MM.1S (cell line): ENCODE measurements at regions not wholly inside any gene's neighbourhood (a gene's known extent, or its start where the extent isn't known, plus 50 kb on each side); places are given as distances from the start of the nearest gene placed in this dataset.

ENCODE experiments used
- DNase-seq: peaks from one replicate; pipeline ENCODE4 v3.0.0-alpha.2; 2015
- H2AFZ ChIP-seq: fragments of 300-600 bp; sonication (generic); 2 replicates; pipeline ENCODE4 v1.6.0; 2016; ENCODE audit warnings: antibody characterized with exemption, low read length
- H3F3A ChIP-seq: fragments of 300-600 bp; sonication (generic); 2 replicates; pipeline ENCODE4 v1.6.1; 2016; ENCODE audit warnings: mild to moderate bottlenecking, antibody characterized with exemption, low read length, moderate library complexity, mixed read lengths; ENCODE audit not compliant: insufficient read depth
- H3K27ac ChIP-seq: fragments of 300-600 bp; sonication (generic); 2 replicates; pipeline ENCODE4 v1.5.1; 2016; ENCODE audit warnings: mild to moderate bottlenecking, low read length
- H3K27me3 ChIP-seq: fragments of 300-600 bp; sonication (generic); replicated peaks from 2 replicates; pipeline ENCODE4 v1.6.0; 2016; ENCODE audit warnings: low read length; ENCODE audit not compliant: insufficient read depth
- H3K36me3 ChIP-seq: fragments of 300-600 bp; sonication (generic); replicated peaks from 2 replicates; pipeline ENCODE4 v1.6.1; 2016; ENCODE audit warnings: mild to moderate bottlenecking, low read length, mixed read lengths; ENCODE audit not compliant: insufficient read depth
- H3K4me1 ChIP-seq: fragments of 300-600 bp; sonication (generic); 2 replicates; pipeline ENCODE4 v1.6.1; 2016; ENCODE audit warnings: low read length, mixed read lengths
- H3K4me2 ChIP-seq: fragments of 300-600 bp; sonication (generic); 2 replicates; pipeline ENCODE4 v1.6.0; 2016; ENCODE audit warnings: low read depth, low read length
- H3K4me3 ChIP-seq: fragments of 300-600 bp; sonication (generic); 2 replicates; pipeline ENCODE4 v1.5.1; 2016; ENCODE audit warnings: low read length, mixed read lengths
- H3K79me2 ChIP-seq: fragments of 300-600 bp; sonication (generic); 2 replicates; pipeline ENCODE4 v1.6.1; 2016; ENCODE audit warnings: mixed run types, low read length, mixed read lengths
- H3K9ac ChIP-seq: fragments of 300-600 bp; sonication (generic); 2 replicates; pipeline ENCODE4 v1.6.1; 2016; ENCODE audit warnings: low read length, mixed read lengths
- H3K9me2 ChIP-seq: fragments of 300-600 bp; sonication (generic); replicated peaks from 2 replicates; pipeline ENCODE4 v1.6.1; 2016; ENCODE audit warnings: mild to moderate bottlenecking, low read length, mixed read lengths; ENCODE audit not compliant: insufficient read depth
- H3K9me3 ChIP-seq: fragments of 300-600 bp; sonication (generic); replicated peaks from 2 replicates; pipeline ENCODE4 v1.6.1; 2016; ENCODE audit warnings: mild to moderate bottlenecking, low read length, mixed read lengths; ENCODE audit not compliant: insufficient read depth
- H4K20me1 ChIP-seq: fragments of 300-600 bp; sonication (generic); 2 replicates; pipeline ENCODE4 v1.6.1; 2016; ENCODE audit warnings: mild to moderate bottlenecking, low read length, moderate library complexity, mixed read lengths; ENCODE audit not compliant: insufficient read depth
- EZH2 ChIP-seq: fragments of 300-600 bp; sonication (generic); optimal IDR thresholded peaks from 2 replicates; pipeline ENCODE3; 2017; ENCODE audit warnings: low read depth, mild to moderate bottlenecking, antibody characterized with exemption, low read length, mixed read lengths
- EZH2phosphoT487 ChIP-seq: fragments of 300-600 bp; sonication (generic); IDR thresholded peaks from 2 replicates; pipeline ENCODE4 v1.6.1; 2018; ENCODE audit warnings: antibody characterized with exemption, low read length
- TF ChIP-seq, protein P1 (sequence below): fragments of 300-600 bp; sonication (generic); IDR thresholded peaks from 2 replicates; pipeline ENCODE4 v1.5.1; 2016; ENCODE audit warnings: antibody characterized with exemption, low read length, mixed read lengths

GRCh38 chr15:93249623-93250022 is 160.6 kb upstream of the RGMA start:
- TF ChIP-seq EZH2 = no peak
- TF ChIP-seq, protein P1, sequence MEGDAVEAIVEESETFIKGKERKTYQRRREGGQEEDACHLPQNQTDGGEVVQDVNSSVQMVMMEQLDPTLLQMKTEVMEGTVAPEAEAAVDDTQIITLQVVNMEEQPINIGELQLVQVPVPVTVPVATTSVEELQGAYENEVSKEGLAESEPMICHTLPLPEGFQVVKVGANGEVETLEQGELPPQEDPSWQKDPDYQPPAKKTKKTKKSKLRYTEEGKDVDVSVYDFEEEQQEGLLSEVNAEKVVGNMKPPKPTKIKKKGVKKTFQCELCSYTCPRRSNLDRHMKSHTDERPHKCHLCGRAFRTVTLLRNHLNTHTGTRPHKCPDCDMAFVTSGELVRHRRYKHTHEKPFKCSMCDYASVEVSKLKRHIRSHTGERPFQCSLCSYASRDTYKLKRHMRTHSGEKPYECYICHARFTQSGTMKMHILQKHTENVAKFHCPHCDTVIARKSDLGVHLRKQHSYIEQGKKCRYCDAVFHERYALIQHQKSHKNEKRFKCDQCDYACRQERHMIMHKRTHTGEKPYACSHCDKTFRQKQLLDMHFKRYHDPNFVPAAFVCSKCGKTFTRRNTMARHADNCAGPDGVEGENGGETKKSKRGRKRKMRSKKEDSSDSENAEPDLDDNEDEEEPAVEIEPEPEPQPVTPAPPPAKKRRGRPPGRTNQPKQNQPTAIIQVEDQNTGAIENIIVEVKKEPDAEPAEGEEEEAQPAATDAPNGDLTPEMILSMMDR = no peak
- TF ChIP-seq EZH2phosphoT487 = no peak
- no peak overlapping the region for H3K27ac ChIP-seq

GRCh38 chr15:93247466-93248121 is 158.6 kb upstream of the RGMA start:
- Histone ChIP-seq H3K36me3 (no peaks in the 10 kb centered on the region), H3K27me3 (no peaks in the 10 kb centered on the region), H3K27ac (no peak overlapping the region), H3K9me2 (no peaks in the 10 kb centered on the region), H3K9ac (no peak overlapping the region), H3K4me3 (no peak overlapping the region), H2AFZ (no peak overlapping the region), H3F3A (no peaks in the 10 kb centered on the region), H3K4me1 (no peaks in the 10 kb centered on the region), H4K20me1 (no peaks in the 10 kb centered on the region), H3K79me2 (no peaks in the 10 kb centered on the region), H3K4me2 (no peak overlapping the region), H3K9me3 (no peaks in the 10 kb centered on the region)
- TF ChIP-seq EZH2 (no peak), EZH2phosphoT487 (no peak)
- TF ChIP-seq, protein P1 = no peak
- DNase-seq = no peak

More at GRCh38 chr15:93249623-93250022, 160.6 kb upstream of the RGMA start:
- Histone ChIP-seq H3K9me3 (no peaks in the 10 kb centered on the region), H3K9me2 (no peaks in the 10 kb centered on the region), H3F3A (no peaks in the 10 kb centered on the region), H3K9ac (no peak overlapping the region), H3K79me2 (no peaks in the 10 kb centered on the region), H3K4me3 (no peak overlapping the region), H3K27me3 (no peaks in the 10 kb centered on the region), H2AFZ (no peak overlapping the region), H3K36me3 (no peaks in the 10 kb centered on the region), H3K4me2 (no peak overlapping the region), H3K4me1 (no peaks in the 10 kb centered on the region), H4K20me1 (no peaks in the 10 kb centered on the region)
- DNase-seq = no peak

- Histone ChIP-seq H3K4me1 (no peaks in the 10 kb centered on the region), H3K9ac (no peak overlapping the region), H2AFZ (no peak overlapping the region), H3K27ac (no peak overlapping the region), H3K9me2 (no peaks in the 10 kb centered on the region), H3K79me2 (no peaks in the 10 kb centered on the region), H3K27me3 (no peaks in the 10 kb centered on the region), H3K36me3 (no peaks in the 10 kb centered on the region), H3K4me3 (no peak overlapping the region), H4K20me1 (no peaks in the 10 kb centered on the region), H3F3A (no peaks in the 10 kb centered on the region), H3K4me2 (no peak overlapping the region), H3K9me3 (no peaks in the 10 kb centered on the region)
- TF ChIP-seq EZH2phosphoT487 = no peak
- TF ChIP-seq EZH2 = no peak
- TF ChIP-seq, protein P1 = no peak
- DNase-seq = no peak
These were observed 157.5 kb upstream of the RGMA start for GRCh38 chr15:93246266-93247242.
